ENCODE measurements at regions not wholly inside any gene's neighbourhood (a gene's known extent, or its start where the extent isn't known, plus 50 kb on each side); places are given as distances from the start of the nearest gene placed in this dataset.

DNA sequence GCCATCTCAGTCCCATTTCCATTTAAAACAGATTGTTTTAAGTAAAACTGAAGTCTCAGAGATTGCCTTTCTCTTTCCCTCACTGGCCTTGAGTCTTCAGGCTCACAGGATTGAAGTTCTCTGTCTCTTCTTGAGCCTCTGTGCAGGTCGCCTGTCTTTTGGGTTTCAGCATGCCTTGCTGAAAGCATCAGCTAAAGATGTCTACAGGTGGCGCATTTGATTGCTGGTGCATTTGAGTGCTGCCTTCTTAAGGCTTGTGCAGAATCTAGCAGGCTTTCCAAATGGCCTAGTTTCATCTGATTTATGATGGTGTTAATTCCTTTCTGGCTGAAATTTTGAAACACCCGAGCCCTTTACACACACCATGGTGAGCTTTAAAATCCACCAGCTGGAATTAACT lies 1062.2 kb upstream of the FBXO33 start:
- no peak for DNase-seq (ENCODE audit: low spot score)

DNA sequence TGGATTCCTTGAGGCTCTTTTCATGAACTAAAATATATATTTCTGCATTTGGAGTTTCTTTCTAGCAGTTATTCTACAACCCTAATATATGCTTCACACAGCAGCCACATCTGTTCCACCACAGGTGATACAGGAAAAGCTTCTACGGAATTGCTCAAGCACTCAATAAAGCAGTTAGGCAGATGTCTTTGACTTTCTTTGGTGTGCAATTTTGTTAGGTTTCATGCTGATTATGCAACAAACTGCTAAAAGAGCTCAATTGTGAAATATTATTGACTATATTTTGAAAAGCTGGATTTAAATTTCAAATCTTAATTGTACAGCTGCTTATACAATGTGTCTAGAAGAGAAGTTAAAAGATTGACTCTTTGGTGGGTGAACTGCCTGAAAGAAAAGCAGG lies 1055.6 kb upstream of the FBXO33 start:
- no peak for DNase-seq (ENCODE audit: low spot score)

DNA sequence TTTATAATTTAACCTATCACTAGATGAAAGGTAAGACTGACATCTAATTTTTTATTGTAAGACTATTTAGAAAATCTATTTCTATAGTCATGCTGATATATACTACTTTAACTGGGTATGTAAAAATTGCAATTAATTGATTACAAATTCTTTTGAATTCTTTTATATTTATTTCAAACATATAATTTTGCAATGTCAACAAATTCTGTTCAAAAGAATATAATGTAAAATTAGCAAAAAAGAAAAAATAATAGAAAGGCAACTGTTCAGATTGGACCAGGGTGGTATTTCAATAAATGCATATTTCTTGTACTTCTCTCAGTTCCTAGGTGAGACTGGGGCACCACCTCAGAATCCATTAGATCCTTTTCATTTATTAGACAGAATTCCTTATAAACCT lies 1053.5 kb upstream of the FBXO33 start:
- DNase-seq (ENCODE audit: low spot score), result no peak

DNA sequence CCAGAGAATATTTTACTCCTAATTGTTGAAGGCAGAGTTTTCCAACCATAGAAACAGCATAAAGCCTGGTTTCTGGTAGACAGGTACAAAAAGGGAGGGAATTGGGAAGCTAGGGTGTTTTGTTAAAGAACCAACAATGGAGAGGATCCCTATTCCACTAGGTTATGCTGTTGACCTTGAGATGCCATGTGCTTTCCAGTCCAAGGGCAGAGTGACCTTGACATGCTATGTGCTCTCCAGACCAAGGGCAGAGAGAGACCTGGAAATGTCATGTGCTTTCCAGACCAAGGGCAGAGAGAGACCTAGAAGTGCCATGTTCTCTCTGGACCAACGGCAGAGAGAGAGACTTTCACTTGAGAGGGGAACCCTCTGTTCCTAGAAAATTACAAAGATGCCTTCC lies 1043.8 kb upstream of the FBXO33 start:
- DNase-seq (ENCODE audit: low spot score), result no peak

DNA sequence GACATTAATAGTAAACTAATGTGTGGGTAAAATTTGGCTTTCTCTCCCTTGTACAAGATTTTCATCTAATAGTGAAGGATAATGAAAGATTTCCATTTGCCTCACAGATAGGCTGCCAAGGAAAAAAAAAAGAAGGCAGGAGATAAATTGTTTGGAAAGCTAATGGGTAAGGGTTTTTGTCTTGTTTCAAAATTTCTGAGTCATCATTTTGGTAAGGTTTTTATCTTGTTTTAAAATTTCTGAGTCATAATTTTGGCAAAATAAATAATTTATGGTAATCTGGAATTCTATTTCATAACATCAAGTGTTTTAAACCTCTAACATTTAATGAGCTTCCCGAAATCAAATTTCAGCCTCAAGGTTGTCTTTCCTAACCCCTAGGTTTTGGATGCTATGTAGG lies 1035.7 kb upstream of the FBXO33 start:
- DNase-seq (ENCODE audit: low spot score), result no peak

DNA sequence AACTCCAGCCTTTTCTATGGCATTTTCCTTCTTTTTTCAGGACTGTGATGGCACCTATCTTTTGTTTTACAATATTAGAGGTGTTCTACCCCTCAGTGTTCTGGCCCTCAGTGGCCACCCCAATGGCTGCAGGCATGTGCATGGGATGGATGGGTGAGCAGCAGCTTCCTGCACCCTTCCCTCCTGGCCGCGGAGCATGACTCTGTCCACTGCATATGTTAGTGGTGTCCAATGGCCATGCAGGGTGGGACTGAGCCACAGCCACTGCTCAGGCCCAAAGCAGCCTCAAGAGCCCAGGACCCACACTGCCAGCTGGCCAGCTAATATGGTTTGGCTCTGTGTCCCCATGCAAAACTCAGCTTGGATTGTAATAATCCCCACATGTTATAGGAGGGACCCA lies 1032.3 kb upstream of the FBXO33 start:
- DNase-seq (ENCODE audit: low spot score), result no peak

DNA sequence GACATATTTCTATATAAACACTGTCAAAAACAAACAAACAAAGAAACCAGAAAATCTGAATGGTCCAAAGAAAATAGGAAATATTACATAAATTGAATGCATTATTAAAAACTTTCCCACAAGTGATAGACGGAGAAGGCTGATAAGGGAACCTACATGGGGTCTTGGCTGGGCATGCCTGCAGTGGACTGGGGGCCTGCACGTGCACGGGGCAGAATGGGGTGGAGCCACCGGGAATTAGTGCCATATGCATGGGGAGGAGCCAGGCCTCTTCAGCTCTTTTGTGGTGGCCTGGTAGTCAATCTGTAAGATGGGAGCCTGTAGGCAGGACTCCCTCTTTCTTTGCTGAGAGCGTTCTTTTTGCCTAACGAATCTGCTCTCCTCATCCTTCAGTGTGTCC lies 1031.7 kb upstream of the FBXO33 start:
- no peak for DNase-seq (ENCODE audit: low spot score)

DNA sequence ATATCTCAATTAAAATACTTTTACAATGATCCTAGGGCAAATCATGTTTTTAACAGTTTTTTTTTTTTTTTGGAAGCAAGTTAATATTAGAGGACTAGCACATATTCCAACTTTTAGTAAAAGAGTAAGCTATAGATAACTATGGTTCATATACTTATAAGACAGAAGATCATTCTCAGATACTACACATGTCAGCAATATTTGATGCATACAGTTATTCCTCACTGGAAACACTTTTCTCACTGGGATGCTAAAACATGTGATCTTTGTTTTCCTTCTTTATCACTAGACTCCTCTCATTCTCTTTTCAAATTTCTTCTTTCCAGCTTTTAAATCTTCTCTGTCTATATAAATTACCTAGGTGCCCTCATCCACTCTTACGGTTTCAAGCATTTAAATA lies 1020.4 kb upstream of the FBXO33 start:
- DNase-seq (ENCODE audit: low spot score), result no peak

DNA sequence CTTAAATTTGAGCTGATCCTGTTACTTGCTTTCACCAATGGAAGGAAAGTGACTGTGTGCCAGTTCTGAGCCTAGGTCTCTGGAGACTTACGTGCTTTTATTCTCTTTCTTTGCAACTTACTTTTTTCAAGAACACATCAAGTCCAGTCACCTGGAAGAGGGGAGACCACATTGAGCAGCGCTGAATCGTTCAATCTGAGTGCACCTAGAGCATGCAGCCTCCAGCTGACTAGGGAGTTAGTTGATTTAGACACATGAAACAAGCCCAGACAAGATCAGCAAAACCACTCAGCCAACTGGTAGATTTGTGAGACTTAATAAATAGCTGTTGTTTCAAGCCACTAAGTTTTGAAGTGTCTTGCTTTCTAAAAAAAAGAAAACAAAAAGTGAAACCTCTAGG lies 1014.8 kb upstream of the FBXO33 start:
- DNase-seq (ENCODE audit: low spot score), result no peak

DNA sequence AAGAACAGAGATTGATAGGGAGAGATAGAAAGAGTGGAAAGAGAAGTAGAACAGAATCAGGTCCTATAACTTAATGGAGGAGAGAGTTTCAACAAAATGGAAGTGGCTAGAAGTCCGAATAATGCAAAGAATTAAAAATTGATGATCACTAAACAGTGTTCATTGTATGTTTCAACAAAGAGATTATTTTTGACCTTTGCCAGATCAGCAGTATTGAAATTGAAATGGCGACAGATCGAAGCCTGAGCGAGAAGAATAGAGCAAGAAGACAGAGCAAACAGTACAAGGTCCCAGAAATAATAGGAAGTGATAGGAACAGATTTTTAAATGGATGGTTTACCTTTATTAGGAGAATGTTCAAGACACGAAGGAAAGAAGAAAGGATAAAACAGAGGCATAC lies 1012.8 kb upstream of the FBXO33 start:
- DNase-seq (ENCODE audit: low spot score), result no peak

DNA sequence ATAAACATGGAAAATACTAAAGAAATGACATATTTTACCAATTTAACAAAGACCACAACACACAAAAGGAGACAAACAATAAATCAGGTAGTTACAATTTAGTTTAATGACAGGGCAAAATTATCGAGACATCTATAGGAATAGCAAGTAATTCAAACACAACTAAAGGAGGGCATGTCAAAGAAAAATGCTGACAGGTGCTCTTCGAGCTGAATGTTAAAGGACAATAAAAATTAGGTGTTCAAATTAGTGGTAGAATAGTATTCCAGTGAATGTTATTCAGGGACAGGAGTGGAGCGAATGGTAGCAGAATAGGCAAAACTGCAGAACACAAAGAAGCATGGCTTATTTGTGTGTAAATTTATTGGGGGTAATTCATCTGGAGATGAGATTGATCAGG lies 1004.3 kb upstream of the FBXO33 start:
- no peak for DNase-seq (ENCODE audit: low spot score)

DNA sequence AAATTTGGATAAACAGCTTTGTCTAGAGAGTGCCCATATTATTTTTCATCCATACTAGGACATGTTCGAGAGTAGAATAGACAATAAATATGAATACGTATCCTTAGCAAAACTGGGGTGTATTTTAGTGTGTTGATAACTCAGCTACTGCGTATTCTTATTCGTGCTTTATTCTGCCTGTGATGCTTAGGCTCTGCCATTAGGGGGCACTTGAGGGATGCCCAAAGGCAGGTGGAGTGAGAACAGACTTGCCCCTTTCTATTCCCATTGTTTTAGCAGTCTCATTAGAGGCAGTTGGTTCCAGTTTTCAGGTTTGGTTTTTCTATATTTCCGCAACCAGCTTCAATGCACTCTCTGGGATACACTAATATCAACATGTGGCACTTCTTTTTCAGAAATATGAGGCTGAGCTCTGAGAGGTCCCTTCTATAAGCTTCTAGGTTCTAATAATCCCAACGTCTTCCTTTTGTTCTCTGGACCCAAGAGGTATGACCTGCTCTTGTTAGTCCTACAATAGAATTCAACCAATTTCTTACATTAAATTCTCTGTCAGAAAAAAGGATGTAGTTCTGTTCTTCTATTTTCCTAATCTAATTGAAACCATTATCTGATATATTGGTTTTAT lies 985.7 kb upstream of the FBXO33 start:
- peak; percentile 14 for DNase-seq (ENCODE audit: low spot score)

DNA sequence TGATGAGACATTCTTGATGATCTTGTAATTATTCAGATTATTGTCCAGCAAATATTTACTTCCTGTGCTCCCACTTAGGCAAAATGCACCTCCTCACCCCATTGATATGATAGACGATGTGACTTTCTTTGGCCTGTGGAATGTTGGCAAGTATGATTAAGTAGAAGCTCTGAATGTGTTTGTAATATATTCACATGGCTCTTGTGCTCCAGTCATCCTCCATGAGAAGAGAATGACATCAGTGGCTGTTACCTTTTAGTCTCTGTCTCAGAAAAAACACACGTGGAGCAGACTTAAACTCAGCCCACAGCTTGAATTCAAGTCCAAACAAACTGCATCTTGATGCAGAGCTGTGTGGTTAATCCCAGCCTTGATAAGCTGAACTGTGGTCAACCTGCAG lies 984.3 kb upstream of the FBXO33 start:
- no peak for DNase-seq (ENCODE audit: low spot score)

DNA sequence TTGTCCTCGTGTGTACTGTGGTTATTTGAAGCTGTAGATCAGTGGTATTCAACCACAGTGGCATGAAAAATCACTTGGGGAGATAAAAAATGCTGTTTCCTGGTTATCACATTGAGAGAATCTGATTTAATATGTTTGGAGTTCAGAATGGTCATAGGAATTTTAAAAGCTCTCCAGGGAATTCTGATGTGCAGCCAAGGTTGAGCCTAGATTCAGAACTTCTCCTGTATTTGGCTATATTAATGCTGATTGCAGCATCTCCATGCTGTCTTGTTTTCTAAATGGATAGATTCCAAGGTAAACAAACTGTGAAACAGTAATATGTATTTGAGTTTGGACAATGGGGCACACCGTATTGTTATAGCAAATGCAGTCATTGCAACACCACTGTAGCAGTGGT lies 982.2 kb upstream of the FBXO33 start:
- DNase-seq (ENCODE audit: low spot score), result no peak

DNA sequence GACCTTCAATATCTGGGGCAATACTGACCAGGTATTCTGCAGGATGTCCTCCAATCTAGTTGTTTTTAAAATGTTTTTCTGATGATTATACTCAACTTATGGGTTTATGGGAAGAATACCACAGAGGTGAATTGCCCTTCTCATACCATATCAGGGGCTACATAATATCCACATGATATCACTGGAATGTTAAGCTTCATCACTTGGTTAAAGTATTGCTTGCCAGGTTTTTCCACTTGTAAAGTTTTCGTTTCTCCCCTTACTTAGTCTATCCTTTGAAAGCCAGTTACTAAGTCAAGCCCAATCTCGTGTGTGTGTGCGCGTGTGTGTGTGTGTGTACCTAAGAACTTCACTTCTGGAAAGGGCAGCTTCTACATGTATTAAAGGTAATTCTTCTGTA lies 980.9 kb upstream of the FBXO33 start:
- no peak for DNase-seq (ENCODE audit: low spot score)

DNA sequence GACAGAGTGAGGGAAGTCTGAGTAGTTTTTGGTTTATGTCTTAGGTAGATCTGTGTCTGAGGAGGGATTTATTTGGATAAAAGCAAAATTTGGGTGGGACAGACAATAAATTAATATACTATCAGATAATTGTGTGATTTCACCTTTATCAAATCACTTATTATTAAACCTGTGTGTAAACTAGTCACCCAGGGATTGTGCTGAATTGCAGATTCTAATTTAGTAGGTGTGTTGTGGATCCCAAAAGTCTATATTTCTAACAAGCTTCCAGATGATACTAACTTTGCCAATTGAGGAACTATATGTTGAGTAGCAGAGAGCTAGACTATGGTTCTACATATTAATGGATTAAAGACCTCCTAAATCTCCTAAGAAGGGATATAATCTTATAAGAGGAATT lies 978.5 kb upstream of the FBXO33 start:
- no peak for DNase-seq (ENCODE audit: low spot score)

DNA sequence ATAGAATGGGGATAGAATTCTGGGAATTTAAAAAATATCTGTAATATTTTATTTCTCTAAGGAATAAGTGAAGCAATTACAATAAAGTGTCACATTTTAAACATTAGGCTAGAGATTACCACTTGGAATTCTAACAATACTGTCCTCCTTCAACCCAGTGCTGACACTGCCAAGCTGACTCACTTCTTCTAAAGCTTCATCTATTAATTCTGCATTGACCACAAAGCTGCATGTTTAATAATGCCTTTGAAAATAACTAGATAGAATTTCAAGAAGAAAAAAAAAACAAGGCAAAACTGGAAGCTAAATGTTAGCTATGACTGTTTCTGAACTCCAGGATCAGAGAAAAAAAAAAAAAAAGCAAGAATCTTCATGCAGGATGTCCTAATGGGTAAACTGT lies 970.7 kb upstream of the FBXO33 start:
- DNase-seq (ENCODE audit: low spot score), result no peak

DNA sequence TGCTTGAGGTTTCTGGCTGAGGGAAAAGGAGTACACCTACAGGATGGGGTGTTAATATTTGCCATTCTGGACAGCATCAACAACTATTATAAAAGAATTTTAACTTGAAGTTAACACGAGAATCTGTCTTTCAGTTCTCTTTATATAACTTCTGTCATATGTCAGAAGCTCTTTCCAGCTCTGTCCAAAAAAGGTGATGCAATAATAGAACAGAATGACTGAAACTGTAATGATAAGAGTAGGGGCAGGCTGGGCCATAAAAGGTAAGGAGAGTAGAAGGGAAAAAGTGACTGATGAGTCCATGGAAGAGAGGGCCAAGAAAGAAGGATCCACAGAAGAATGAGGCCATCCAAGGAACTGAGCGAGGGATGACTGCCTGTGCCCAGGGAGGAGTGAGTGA lies 966.7 kb upstream of the FBXO33 start:
- DNase-seq (ENCODE audit: low spot score), result no peak

DNA sequence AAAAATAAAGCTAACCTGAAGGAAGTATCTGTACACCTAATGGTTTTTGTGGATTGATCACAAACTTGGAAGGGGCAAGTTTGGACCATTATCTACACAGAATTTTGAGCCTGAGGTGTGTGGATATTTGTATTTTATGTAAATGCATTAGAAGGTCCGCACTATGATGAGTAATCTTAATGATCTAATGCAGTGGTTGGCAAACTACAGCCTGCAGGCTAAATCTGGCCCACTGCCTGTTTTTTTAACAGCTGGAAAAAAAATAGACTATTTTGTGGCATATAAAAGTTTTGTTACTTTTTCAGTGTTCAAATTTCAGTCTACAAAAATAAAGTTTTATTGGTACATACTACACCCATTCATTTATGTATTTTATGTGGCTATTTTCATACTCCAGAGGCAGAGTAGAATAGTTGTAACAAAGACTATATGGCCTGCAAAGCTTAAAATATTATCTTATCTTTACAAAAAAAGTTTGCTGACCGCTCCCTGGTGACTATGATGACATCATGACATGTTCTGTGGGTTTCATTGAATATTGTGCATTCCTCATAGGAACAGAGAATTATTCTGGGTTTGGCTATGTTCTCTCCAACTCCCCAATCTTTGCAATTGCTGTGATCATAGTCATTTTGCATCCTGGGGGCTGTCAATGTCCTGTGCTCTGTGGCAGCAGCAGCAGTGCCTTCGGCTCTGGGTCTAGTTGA lies 962.6 kb upstream of the FBXO33 start:
- no peak for DNase-seq (ENCODE audit: low spot score)

DNA sequence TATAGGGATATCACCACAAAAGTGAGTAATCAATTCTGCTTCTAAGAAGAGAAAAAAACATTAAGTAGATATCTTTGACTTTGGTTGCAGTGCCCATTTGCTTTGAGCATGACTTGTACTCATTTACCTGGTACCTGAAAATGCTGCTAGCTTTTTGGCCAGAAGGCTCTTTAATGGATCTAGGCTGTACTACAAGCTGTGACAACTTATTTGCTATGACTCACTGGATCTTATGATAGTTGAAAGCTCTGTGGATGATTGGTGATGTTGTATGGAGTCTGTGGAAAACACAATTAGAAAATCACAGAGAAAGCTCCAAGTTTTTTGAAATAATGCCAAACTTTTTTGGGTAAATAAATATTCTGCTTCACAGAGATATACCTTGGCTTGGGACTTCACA lies 960.9 kb upstream of the FBXO33 start:
- DNase-seq (ENCODE audit: low spot score), result no peak

DNA sequence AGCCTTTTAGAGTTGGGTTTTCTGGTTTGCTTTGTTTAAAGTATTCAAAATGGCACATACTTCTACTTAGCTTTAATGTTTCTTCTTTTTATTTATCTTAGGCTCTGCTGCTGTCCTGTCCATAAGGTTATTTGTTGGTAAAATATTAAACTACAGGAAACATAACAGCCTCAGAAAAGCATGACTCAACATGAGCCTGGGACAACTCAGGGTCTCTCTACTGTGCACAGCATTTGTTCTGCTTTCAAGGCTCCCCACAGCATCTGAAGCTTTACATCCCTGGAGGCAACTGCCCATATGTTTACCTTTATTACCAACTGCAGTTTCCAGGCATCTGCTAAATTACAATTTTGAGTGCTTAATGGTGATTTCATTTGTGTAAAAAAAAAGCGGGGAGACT lies 954.2 kb upstream of the FBXO33 start:
- no peak for DNase-seq (ENCODE audit: low spot score)

DNA sequence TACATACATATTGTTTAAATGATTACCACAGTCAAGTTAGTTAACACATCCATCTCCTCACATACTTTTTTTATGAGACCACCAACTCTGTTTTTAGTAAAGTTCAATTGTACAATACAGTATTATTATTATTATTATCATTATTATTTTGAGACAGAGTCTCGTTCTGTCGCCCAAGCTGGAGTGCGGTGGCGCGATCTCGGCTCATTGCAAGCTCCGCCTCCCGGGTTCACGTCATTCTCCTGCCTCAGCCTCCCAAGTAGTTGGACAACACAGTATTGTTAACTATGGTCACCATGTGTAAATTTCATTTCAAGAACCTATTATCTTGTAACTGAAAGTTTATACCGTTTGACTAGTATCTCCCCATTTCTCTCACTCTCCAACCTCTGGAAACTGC lies 942.0 kb upstream of the FBXO33 start:
- DNase-seq (ENCODE audit: low spot score), result no peak

DNA sequence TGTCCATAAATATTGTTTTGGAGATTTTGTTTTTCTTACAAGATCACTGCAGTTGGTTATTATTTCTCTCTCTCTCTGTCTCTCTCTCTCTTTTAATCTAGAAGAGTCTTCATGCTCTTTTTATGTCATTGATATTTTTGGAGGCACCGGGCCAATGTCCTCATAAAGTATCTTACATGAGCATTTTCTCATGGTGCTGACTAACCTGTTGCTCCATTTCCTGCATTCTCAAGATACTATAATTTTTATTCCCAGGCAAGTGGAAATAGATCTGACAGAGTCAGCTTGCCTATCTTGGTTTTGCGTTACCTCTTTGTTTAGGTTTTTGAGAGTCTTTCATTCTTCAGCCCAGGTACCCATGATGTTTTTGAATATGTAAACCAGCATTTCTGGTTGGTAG lies 938.8 kb upstream of the FBXO33 start:
- no peak for DNase-seq (ENCODE audit: low spot score)

DNA sequence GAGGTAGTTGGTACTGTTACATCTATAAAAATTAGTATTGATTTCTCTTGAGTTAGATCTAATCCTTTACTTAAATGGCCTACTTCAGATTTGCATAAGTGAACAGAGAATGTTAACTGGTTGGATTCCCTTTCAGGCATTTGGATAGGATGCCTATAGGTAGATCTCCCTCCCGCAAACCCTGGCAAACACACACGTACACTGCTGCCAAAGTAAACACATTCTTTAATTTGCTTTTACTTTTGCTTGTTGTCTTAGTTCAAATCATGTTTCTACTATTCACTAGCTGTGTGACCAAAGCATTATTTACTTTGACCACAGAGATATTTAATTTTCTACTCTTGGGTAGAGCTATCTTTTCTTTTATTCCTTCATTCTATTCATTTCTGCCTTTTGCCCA lies 936.1 kb upstream of the FBXO33 start:
- DNase-seq (ENCODE audit: low spot score), result no peak
